Stimulated activated CD4-positive, alpha-beta T cell treated with anti-CD3 and anti-CD28 coated beads, Interleukin-1b, Interleukin-23, amount 100 ng/mL, for 1 hour (primary cell): ENCODE measurements at regions not wholly inside any gene's neighbourhood (a gene's known extent, or its start where the extent isn't known, plus 50 kb on each side); places are given as distances from the start of the nearest gene placed in this dataset.
"Not testable (repeated sequence)": the region's sequence is repeated elsewhere in the genome, so short reads cannot be mapped to it uniquely, and the experiment has no call there.

Experiments used
- DNase-seq, 2 donors: peaks; one replicate each; pipeline ENCODE4 v3.0.0-alpha.2; 2020; ENCODE audit warnings: low read depth in 2 of 2

- DNase-seq, result no peak
Observed at GRCh38 chr2:43071599-43072550, 154.5 kb downstream of the ZFP36L2 start.

GRCh38 chr2:43070676-43071502 is 155.5 kb downstream of the ZFP36L2 start:
- no peak for DNase-seq

- no peak for DNase-seq
Observed at GRCh38 chr2:43070030-43070429, 156.4 kb downstream of the ZFP36L2 start.

GRCh38 chr2:43068631-43069517 is 157.5 kb downstream of the ZFP36L2 start:
- no peak for DNase-seq

- no peak for DNase-seq
Observed at GRCh38 chr2:43068041-43068533, 158.3 kb downstream of the ZFP36L2 start.

GRCh38 chr2:43067254-43068040 is 159.0 kb downstream of the ZFP36L2 start:
- no peak for DNase-seq

GRCh38 chr2:43066541-43067253 is 159.7 kb downstream of the ZFP36L2 start:
- not testable (repeated sequence) for DNase-seq

- DNase-seq, result no peak
Observed at GRCh38 chr2:43065871-43066270, 160.5 kb downstream of the ZFP36L2 start.

- DNase-seq, result no peak
Observed at GRCh38 chr2:43065036-43065435, 161.4 kb downstream of the ZFP36L2 start.

GRCh38 chr2:43063096-43063495 is 163.3 kb downstream of the ZFP36L2 start:
- DNase-seq, result not testable (repeated sequence)

- DNase-seq, result no peak
Observed at GRCh38 chr2:43062058-43062457, 164.3 kb downstream of the ZFP36L2 start.

- no peak for DNase-seq
Observed at GRCh38 chr2:43060390-43061016, 165.9 kb downstream of the ZFP36L2 start.

GRCh38 chr2:43059183-43059897 is 167.1 kb downstream of the ZFP36L2 start:
- DNase-seq, result no peak

- no peak for DNase-seq
Observed at GRCh38 chr2:43058726-43059110, 167.7 kb downstream of the ZFP36L2 start.

- DNase-seq, result no peak
Observed at GRCh38 chr2:43057742-43058725, 168.4 kb downstream of the ZFP36L2 start.

- DNase-seq, result no peak
Observed at GRCh38 chr2:43057026-43057741, 169.2 kb downstream of the ZFP36L2 start.

GRCh38 chr2:43055985-43056384 is 170.4 kb downstream of the ZFP36L2 start:
- no peak for DNase-seq
